H9 (cell line): ENCODE measurements at regions not wholly inside any gene's neighbourhood (a gene's known extent, or its start where the extent isn't known, plus 50 kb on each side); places are given as distances from the start of the nearest gene placed in this dataset.

Source experiments
- DNase-seq: peaks from one replicate; pipeline ENCODE4 v3.0.0-alpha.2; 2017
- H2AFZ ChIP-seq: one replicate; pipeline ENCODE4 v1.6.1; 2013; ENCODE audit warnings: mild to moderate bottlenecking, low read length, control low read depth, moderate library complexity
- H2AK5ac ChIP-seq: 2 replicates; pipeline ENCODE4 v1.6.1; 2013; ENCODE audit warnings: low read length, control low read depth, mixed read lengths; ENCODE audit not compliant: insufficient read length
- H2BK120ac ChIP-seq: one replicate; pipeline ENCODE4 v1.6.1; 2013; ENCODE audit warnings: low read depth, mild to moderate bottlenecking, low read length, control low read depth, inconsistent platforms; ENCODE audit not compliant: poor library complexity, severe bottlenecking
- H2BK12ac ChIP-seq: 2 replicates; pipeline ENCODE4 v1.6.1; 2013; ENCODE audit warnings: low read length, control low read depth, mixed read lengths, low read depth; ENCODE audit not compliant: insufficient read length
- H2BK15ac ChIP-seq: 2 replicates; pipeline ENCODE4 v1.6.1; 2013; ENCODE audit warnings: low read depth, low read length, control low read depth
- H2BK20ac ChIP-seq: one replicate; pipeline ENCODE4 v1.6.1; 2013; ENCODE audit warnings: low read depth, mild to moderate bottlenecking, low read length, control low read depth, inconsistent platforms; ENCODE audit not compliant: poor library complexity, severe bottlenecking
- H2BK5ac ChIP-seq: 2 replicates; pipeline ENCODE4 v1.6.1; 2013; ENCODE audit warnings: low read length, control low read depth, mixed read lengths; ENCODE audit not compliant: insufficient read length
- H3K14ac ChIP-seq: 2 replicates; pipeline ENCODE4 v1.6.1; 2013; ENCODE audit warnings: low read length, control low read depth; ENCODE audit not compliant: insufficient read depth
- H3K18ac ChIP-seq: 2 replicates; pipeline ENCODE4 v1.6.1; 2013; ENCODE audit warnings: low read depth, mild to moderate bottlenecking, mixed read lengths, low read length, control low read depth; ENCODE audit not compliant: insufficient read length
- H3K23ac ChIP-seq: 2 replicates; pipeline ENCODE4 v1.6.1; 2013; ENCODE audit warnings: low read length, control low read depth, mixed read lengths, low read depth; ENCODE audit not compliant: insufficient read length
- H3K23me2 ChIP-seq: 2 replicates; pipeline ENCODE4 v1.6.1; 2013; ENCODE audit warnings: low read depth, mild to moderate bottlenecking, mixed read lengths, low read length, control low read depth; ENCODE audit not compliant: insufficient read length, poor library complexity, severe bottlenecking
- H3K27ac ChIP-seq: 2 replicates; pipeline ENCODE4 v1.5.1; 2013; ENCODE audit warnings: low read length, control low read depth, mixed read lengths, low read depth; ENCODE audit not compliant: insufficient read length
- H3K27me3 ChIP-seq: 2 replicates; pipeline ENCODE4 v1.6.1; 2013; ENCODE audit warnings: low read length, control low read depth, inconsistent platforms; ENCODE audit not compliant: insufficient read depth
- H3K4ac ChIP-seq: 2 replicates; pipeline ENCODE4 v1.6.1; 2013; ENCODE audit warnings: low read depth, mild to moderate bottlenecking, control low read depth, inconsistent platforms, low read length, moderate library complexity
- H3K4me1 ChIP-seq: 2 replicates; pipeline ENCODE4 v1.6.1; 2013; ENCODE audit warnings: low read length, control low read depth, inconsistent platforms; ENCODE audit not compliant: insufficient read depth
- H3K4me2 ChIP-seq: 2 replicates; pipeline ENCODE4 v1.6.1; 2013; ENCODE audit warnings: low read length, control low read depth, mixed read lengths; ENCODE audit not compliant: insufficient read length, insufficient read depth
- H3K56ac ChIP-seq: 2 replicates; pipeline ENCODE4 v1.6.1; 2013; ENCODE audit warnings: low read depth, mild to moderate bottlenecking, mixed read lengths, low read length, control low read depth; ENCODE audit not compliant: insufficient read length
- H3K79me1 ChIP-seq: 2 replicates; pipeline ENCODE4 v1.6.1; 2013; ENCODE audit warnings: low read depth, mild to moderate bottlenecking, moderate library complexity, low read length, control low read depth, inconsistent platforms; ENCODE audit not compliant: insufficient read depth, poor library complexity, severe bottlenecking
- H3K79me2 ChIP-seq: 2 replicates; pipeline ENCODE4 v1.6.1; 2013; ENCODE audit warnings: low read length, control low read depth, inconsistent platforms; ENCODE audit not compliant: insufficient read depth
- H3K9ac ChIP-seq: 2 replicates; pipeline ENCODE4 v1.6.1; 2013; ENCODE audit warnings: low read length, control low read depth, mixed read lengths; ENCODE audit not compliant: insufficient read length; ENCODE audit errors: extremely low read depth
- H3K9me3 ChIP-seq: one replicate; pipeline ENCODE4 v1.6.1; 2013; ENCODE audit warnings: low read depth, low read length, inconsistent platforms; ENCODE audit not compliant: control insufficient read depth
- H3T11ph ChIP-seq: one replicate; pipeline ENCODE4 v1.6.1; 2013; ENCODE audit warnings: mild to moderate bottlenecking, low read length, control low read depth, inconsistent platforms
- H4K20me1 ChIP-seq: one replicate; pipeline ENCODE4 v1.6.1; 2013; ENCODE audit not compliant: control insufficient read depth, insufficient read length, insufficient read depth
- H4K5ac ChIP-seq: 2 replicates; pipeline ENCODE4 v1.6.1; 2013; ENCODE audit warnings: low read depth, mild to moderate bottlenecking, mixed read lengths, low read length, control low read depth; ENCODE audit not compliant: insufficient read length
- H4K8ac ChIP-seq: replicated peaks from 2 replicates; pipeline ENCODE4 v1.6.1; 2013; ENCODE audit warnings: low read length, control low read depth, mixed read lengths, low read depth; ENCODE audit not compliant: insufficient read length
- H4K91ac ChIP-seq: 2 replicates; pipeline ENCODE4 v1.6.1; 2013; ENCODE audit warnings: low read depth, mild to moderate bottlenecking, moderate library complexity, mixed read lengths, low read length, control low read depth; ENCODE audit not compliant: insufficient read length
- H3K27ac Mint-ChIP-seq, 3 experiments: 2 replicates in 2 of 3; 3 replicates in 1 of 3; pipeline ENCODE4 v1.8.0; 2020 to 2021; ENCODE audit warnings: mixed read lengths in 3 of 3, mild to moderate bottlenecking in 1 of 3, moderate library complexity in 1 of 3
- H3K27me3 Mint-ChIP-seq: 2 replicates; pipeline ENCODE4 v1.8.0; 2021; ENCODE audit warnings: low read depth, mild to moderate bottlenecking, moderate library complexity, mixed read lengths
- H3K36me3 Mint-ChIP-seq, 3 experiments: 2 replicates in 2 of 3; 3 replicates in 1 of 3; pipeline ENCODE4 v1.8.0; 2020 to 2021; ENCODE audit warnings: low read depth in 3 of 3, mixed read lengths in 3 of 3; ENCODE audit not compliant: insufficient read depth in 1 of 3
- H3K4me1 Mint-ChIP-seq, 2 experiments: 2 replicates each; pipeline ENCODE4 v1.8.0; 2020; ENCODE audit warnings: mixed read lengths in 2 of 2
- H3K4me3 Mint-ChIP-seq, 2 experiments: 2 replicates in 1 of 2; 3 replicates in 1 of 2; pipeline ENCODE4 v1.8.0; 2020 to 2021; ENCODE audit warnings: mild to moderate bottlenecking in 2 of 2, mixed read lengths in 2 of 2, moderate library complexity in 1 of 2
- H3K9me3 Mint-ChIP-seq, 2 experiments: 2 replicates in 1 of 2; 3 replicates in 1 of 2; pipeline ENCODE4 v1.8.0; 2020; ENCODE audit warnings: mild to moderate bottlenecking in 2 of 2, mixed read lengths in 2 of 2, moderate library complexity in 1 of 2
- CTCF ChIP-seq: fragments of 200-600 bp; sonication (generic); conservative IDR thresholded peaks from 3 replicates; pipeline ENCODE4 v1.8.0; 2021; ENCODE audit warnings: antibody characterized with exemption, mild to moderate bottlenecking
- WGBS: extraction: QIAGEN DNeasy Blood & Tissue Kit; methylation state at CpG from one replicate; pipeline ENCODE4 v1.1.7; 2013; ENCODE audit warnings: missing lambda C conversion rate, low lambda C conversion rate, mixed read lengths; ENCODE audit not compliant: insufficient read length; ENCODE audit errors: extremely low coverage; 5-methylcytosine and 5-hydroxymethylcytosine counted together

DNA sequence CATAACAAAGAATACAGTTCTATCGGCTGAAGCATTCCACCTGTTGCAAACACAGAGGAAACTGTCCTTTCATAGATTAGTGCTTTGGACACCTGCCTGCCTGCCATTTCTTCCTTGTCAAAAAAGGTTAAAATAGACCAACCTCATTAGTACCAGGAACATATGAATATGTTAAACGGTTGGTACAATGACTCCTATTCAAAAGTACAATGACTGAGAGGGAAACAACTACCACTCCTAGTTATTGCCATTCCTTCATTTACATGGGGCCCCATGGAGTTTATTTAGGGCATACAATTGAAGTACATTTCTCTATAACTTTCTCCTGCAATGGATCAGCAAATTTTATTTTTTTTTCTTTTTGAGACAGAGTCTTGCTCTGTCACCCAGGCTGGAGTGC, 77.4 kb upstream of the PIP5K1B start:
- Histone ChIP-seq H2AFZ (no peak overlapping the region), H2BK5ac (no peak overlapping the region), H4K20me1 (no peaks in the 10 kb centered on the region), H3K4me1 (no peaks in the 10 kb centered on the region; the same call in 1 of the 2 replicates), H3K14ac (no peak overlapping the region), H3K9me3 (no peaks in the 10 kb centered on the region), H2BK15ac (no peak overlapping the region), H2BK20ac (no peak overlapping the region), H3T11ph (no peak overlapping the region), H4K91ac (no peak overlapping the region), H3K56ac (no peak overlapping the region), H2AK5ac (no peak overlapping the region), H3K27me3 (no peaks in the 10 kb centered on the region; the same call in 1 of the 2 replicates), H3K23ac (no peak overlapping the region), H4K8ac (no peak overlapping the region), H4K5ac (no peak overlapping the region), H2BK120ac (no peak overlapping the region), H3K18ac (no peak overlapping the region), H3K79me2 (no peaks in the 10 kb centered on the region), H3K79me1 (no peaks in the 10 kb centered on the region), H3K23me2 (no peaks in the 10 kb centered on the region), H2BK12ac (no peak overlapping the region), H3K4ac (no peak overlapping the region), H3K27ac (no peak overlapping the region), H3K4me2 (no peak overlapping the region), H3K9ac (no peak overlapping the region)
- Mint-ChIP-seq H3K4me1 (peaks cover 2 to 5% of the 10 kb centered on the region in 2 experiments; a peak in 3 of 4 replicates), H3K27me3 (peaks cover 8% of the 10 kb centered on the region), H3K4me3 (no peak overlapping the region), H3K27ac (no peak overlapping the region), H3K36me3 (no peaks in the 10 kb centered on the region), H3K9me3 (no peaks in the 10 kb centered on the region)
- no peak for DNase-seq
- no CpG with 5 or more reads among the region's 2 CpGs for WGBS
- no peak for TF ChIP-seq CTCF
